ENCODE measurements at regions not wholly inside any gene's neighbourhood (a gene's known extent, or its start where the extent isn't known, plus 50 kb on each side); places are given as distances from the start of the nearest gene placed in this dataset.

GRCh38 chr18:34028324-34028723 lies 196.4 kb downstream of the NOL4 start:
- Histone ChIP-seq H3K27ac (ENCODE audit: low read length) (no peak overlapping the region), H3K36me3 (ENCODE audit: control insufficient read depth, insufficient read depth, low read length) (no peaks in the 10 kb centered on the region), H3K27me3 (ENCODE audit: control insufficient read depth, insufficient read depth, low read length) (no peaks in the 10 kb centered on the region), H3K4me3 (ENCODE audit: low read depth in 2 of 2, low read length in 2 of 2) (no peak overlapping the region), H3K4me1 (ENCODE audit: control insufficient read depth, insufficient read depth, low read length) (no peaks in the 10 kb centered on the region), H3K9me3 (ENCODE audit: control insufficient read depth, insufficient read depth, low read depth, low read length) (no peaks in the 10 kb centered on the region)
- intact Hi-C loops (cut with micrococcal nuclease; ENCODE audit: unreplicated experiment) (no loop called here), in situ Hi-C loops (cut with HindIII; ENCODE audit: low pct_unique_long_range_greater_than_20kb, low sequenced_read_pairs) (no loop called here)
- CTCF ChIA-PET: no interaction called here
- TF ChIP-seq POLR2AphosphoS5 (IDR thresholded peaks at IDR 0.05; ENCODE audit: low read depth, low read length) (no peak), CTCF (IDR thresholded peaks at IDR 0.05) (no peak), TCF7L2 (IDR thresholded peaks at IDR 0.05; ENCODE audit: low read depth, low read length) (no peak), SIN3A (IDR thresholded peaks at IDR 0.05; ENCODE audit: borderline replicate concordance, insufficient read depth, low read depth, low read length) (no peak), REST (IDR thresholded peaks at IDR 0.05; ENCODE audit: insufficient read depth in 1 of 2, low read depth in 2 of 2, low read length in 1 of 2) (no peak)
- POLR2A ChIA-PET: no interaction called here
- DNase-seq (ENCODE audit: low read depth, low spot score) (no peak), ATAC-seq (no peak)
- no TSS peak for BruUV-seq (replicated peaks)

- no peaks in the 10 kb centered on the region for H3K36me3 ChIP-seq (ENCODE audit: control insufficient read depth, insufficient read depth, low read length)
- no peaks in the 10 kb centered on the region for H3K4me1 ChIP-seq (ENCODE audit: control insufficient read depth, insufficient read depth, low read length)
- H3K27me3 ChIP-seq (ENCODE audit: control insufficient read depth, insufficient read depth, low read length): no peaks in the 10 kb centered on the region
- H3K4me3 ChIP-seq (ENCODE audit: low read depth in 2 of 2, low read length in 2 of 2): no peak overlapping the region
- no peak for TF ChIP-seq SIN3A (IDR thresholded peaks at IDR 0.05; ENCODE audit: borderline replicate concordance, insufficient read depth, low read depth, low read length)
- TF ChIP-seq POLR2AphosphoS5 (IDR thresholded peaks at IDR 0.05; ENCODE audit: low read depth, low read length): no peak
- POLR2A ChIA-PET: no interaction called here
- DNase-seq (ENCODE audit: low read depth, low spot score) (no peak), ATAC-seq (no peak)
- no TSS peak for BruUV-seq (replicated peaks)
- CTCF ChIA-PET: no interaction called here
- no peak overlapping the region for H3K27ac ChIP-seq (ENCODE audit: low read length)
- intact Hi-C loops (cut with micrococcal nuclease; ENCODE audit: unreplicated experiment): no loop called here
- in situ Hi-C loops (cut with HindIII; ENCODE audit: low pct_unique_long_range_greater_than_20kb, low sequenced_read_pairs): no loop called here
- H3K9me3 ChIP-seq (ENCODE audit: control insufficient read depth, insufficient read depth, low read depth, low read length): no peaks in the 10 kb centered on the region
These were observed 199.4 kb downstream of the NOL4 start for GRCh38 chr18:34025191-34025801.

GRCh38 chr18:34023471-34023870 lies 201.2 kb downstream of the NOL4 start:
- in situ Hi-C loops (cut with HindIII; ENCODE audit: low pct_unique_long_range_greater_than_20kb, low sequenced_read_pairs) (no loop called here), intact Hi-C loops (cut with micrococcal nuclease; ENCODE audit: unreplicated experiment) (no loop called here)
- no TSS peak for BruUV-seq (replicated peaks)
- Histone ChIP-seq H3K4me1 (ENCODE audit: control insufficient read depth, insufficient read depth, low read length) (no peaks in the 10 kb centered on the region), H3K4me3 (ENCODE audit: low read depth in 2 of 2, low read length in 2 of 2) (no peak overlapping the region), H3K9me3 (ENCODE audit: control insufficient read depth, insufficient read depth, low read depth, low read length) (no peaks in the 10 kb centered on the region), H3K36me3 (ENCODE audit: control insufficient read depth, insufficient read depth, low read length) (no peaks in the 10 kb centered on the region), H3K27ac (ENCODE audit: low read length) (no peak overlapping the region), H3K27me3 (ENCODE audit: control insufficient read depth, insufficient read depth, low read length) (no peaks in the 10 kb centered on the region)
- no peak for DNase-seq (ENCODE audit: low read depth, low spot score)
- no peak for TF ChIP-seq SIN3A (IDR thresholded peaks at IDR 0.05; ENCODE audit: borderline replicate concordance, insufficient read depth, low read depth, low read length)
- TF ChIP-seq TCF7L2 (IDR thresholded peaks at IDR 0.05; ENCODE audit: low read depth, low read length): no peak
- TF ChIP-seq POLR2AphosphoS5 (IDR thresholded peaks at IDR 0.05; ENCODE audit: low read depth, low read length): no peak
- no peak for TF ChIP-seq CTCF (IDR thresholded peaks at IDR 0.05)
- no peak for TF ChIP-seq REST (IDR thresholded peaks at IDR 0.05; ENCODE audit: insufficient read depth in 1 of 2, low read depth in 2 of 2, low read length in 1 of 2)
- ATAC-seq: no peak
- CTCF ChIA-PET: no interaction called here
- POLR2A ChIA-PET: no interaction called here
